DMS 273 treated with DMSO at 0.1 percent for 48 hours (cell line): ENCODE measurements at regions not wholly inside any gene's neighbourhood (a gene's known extent, or its start where the extent isn't known, plus 50 kb on each side); places are given as distances from the start of the nearest gene placed in this dataset.

Experiments
- DNase-seq: peaks from one replicate; lab custom pipeline; 2025; lab: John Stamatoyannopoulos, UW

GRCh38 chr12:67498991-67499390, 149.6 kb upstream of the DYRK2 start:
- no peak for DNase-seq

GRCh38 chr12:67501362-67501761, 147.2 kb upstream of the DYRK2 start:
- no peak for DNase-seq

GRCh38 chr12:67504026-67504425, 144.5 kb upstream of the DYRK2 start:
- no peak for DNase-seq

GRCh38 chr12:67506739-67507138, 141.8 kb upstream of the DYRK2 start:
- no peak for DNase-seq

GRCh38 chr12:67508830-67509229, 139.7 kb upstream of the DYRK2 start:
- DNase-seq: no peak

- DNase-seq: no peak
Measured at GRCh38 chr12:67509666-67510386, 138.7 kb upstream of the DYRK2 start.

- DNase-seq: no peak
Measured at GRCh38 chr12:67512061-67512460, 136.5 kb upstream of the DYRK2 start.

GRCh38 chr12:67514502-67514901, 134.0 kb upstream of the DYRK2 start:
- no peak for DNase-seq

GRCh38 chr12:67515679-67516340, 132.7 kb upstream of the DYRK2 start:
- no peak for DNase-seq

- peak; percentile 33 for DNase-seq
Measured at GRCh38 chr12:67517181-67517887, 131.2 kb upstream of the DYRK2 start.

GRCh38 chr12:67519484-67520433, 128.8 kb upstream of the DYRK2 start:
- no peak for DNase-seq

- DNase-seq: no peak
Measured at GRCh38 chr12:67520606-67521005, 127.9 kb upstream of the DYRK2 start.

GRCh38 chr12:67522222-67522621, 126.3 kb upstream of the DYRK2 start:
- DNase-seq: no peak

- DNase-seq: no peak
Measured at GRCh38 chr12:67523538-67523937, 125.0 kb upstream of the DYRK2 start.

GRCh38 chr12:67524861-67525616, 123.5 kb upstream of the DYRK2 start:
- DNase-seq: no peak

- no peak for DNase-seq
Measured at GRCh38 chr12:67525617-67525884, 123.0 kb upstream of the DYRK2 start.

GRCh38 chr12:67526129-67526528, 122.4 kb upstream of the DYRK2 start:
- no peak for DNase-seq

GRCh38 chr12:67531051-67531450, 117.5 kb upstream of the DYRK2 start:
- DNase-seq: no peak

GRCh38 chr12:67531501-67531900, 117.0 kb upstream of the DYRK2 start:
- no peak for DNase-seq

- DNase-seq: no peak
Measured at GRCh38 chr12:67533159-67533558, 115.4 kb upstream of the DYRK2 start.

GRCh38 chr12:67534046-67534445, 114.5 kb upstream of the DYRK2 start:
- no peak for DNase-seq

- DNase-seq: no peak
Measured at GRCh38 chr12:67534681-67535080, 113.9 kb upstream of the DYRK2 start.
